OCI-LY1 (cell line): ENCODE measurements at regions not wholly inside any gene's neighbourhood (a gene's known extent, or its start where the extent isn't known, plus 50 kb on each side); places are given as distances from the start of the nearest gene placed in this dataset.

Experiments
- CTCF ChIP-seq: fragments of 200-600 bp; sonication (generic), shearing (Covaris generic); IDR thresholded peaks from 2 replicates; pipeline ENCODE4 v1.5.1; 2017; ENCODE audit warnings: mild to moderate bottlenecking, antibody characterized with exemption, low read length, moderate library complexity, mixed read lengths
- EZH2 ChIP-seq: fragments of 200-600 bp; sonication (generic), shearing (Covaris generic); IDR thresholded peaks from 2 replicates; pipeline ENCODE4 v1.8.0; 2017; ENCODE audit warnings: borderline replicate concordance, mixed run types, mild to moderate bottlenecking, antibody characterized with exemption, low read length, moderate library complexity, mixed read lengths

GRCh38 chr10:2837674-2838073 lies 229.7 kb upstream of the PFKP start:
- TF ChIP-seq CTCF = no peak
- TF ChIP-seq EZH2 = no peak
